Karpas-422 (cell line): ENCODE measurements at regions not wholly inside any gene's neighbourhood (a gene's known extent, or its start where the extent isn't known, plus 50 kb on each side); places are given as distances from the start of the nearest gene placed in this dataset.

ENCODE experiments used
- DNase-seq: peaks from one replicate; pipeline ENCODE4 v3.0.0-alpha.2; 2015
- H2AFZ ChIP-seq: fragments of 200-600 bp; sonication (generic); 2 replicates; pipeline ENCODE4 v1.6.1; 2014; ENCODE audit warnings: antibody characterized with exemption, low read length, mixed read lengths
- H3K27ac ChIP-seq: fragments of 200-600 bp; sonication (generic); 2 replicates; pipeline ENCODE4 v1.5.1; 2014; ENCODE audit warnings: mild to moderate bottlenecking, low read length, moderate library complexity
- H3K27me3 ChIP-seq: fragments of 200-600 bp; sonication (generic); 2 replicates; pipeline ENCODE4 v1.6.1; 2014; ENCODE audit warnings: low read length, mixed read lengths
- H3K36me3 ChIP-seq: fragments of 200-600 bp; sonication (generic); 2 replicates; pipeline ENCODE4 v1.6.1; 2014; ENCODE audit warnings: low read length, mixed read lengths; ENCODE audit not compliant: insufficient read depth
- H3K4me1 ChIP-seq: fragments of 200-600 bp; sonication (generic); 2 replicates; pipeline ENCODE4 v1.6.1; 2014; ENCODE audit warnings: mild to moderate bottlenecking, low read length, mixed read lengths
- H3K4me2 ChIP-seq: fragments of 200-600 bp; sonication (generic); 2 replicates; pipeline ENCODE4 v1.6.1; 2014; ENCODE audit warnings: low read length, low read depth, mild to moderate bottlenecking; ENCODE audit not compliant: poor library complexity, severe bottlenecking
- H3K4me3 ChIP-seq: fragments of 200-600 bp; sonication (generic); 2 replicates; pipeline ENCODE4 v1.5.1; 2014; ENCODE audit warnings: mild to moderate bottlenecking, antibody characterized with exemption, low read length, mixed read lengths
- H3K79me2 ChIP-seq: fragments of 200-600 bp; sonication (generic); 2 replicates; pipeline ENCODE4 v1.6.1; 2014; ENCODE audit warnings: mild to moderate bottlenecking, low read length, mixed read lengths
- H3K9ac ChIP-seq: fragments of 200-600 bp; sonication (generic); 2 replicates; pipeline ENCODE4 v1.6.0; 2014; ENCODE audit warnings: low read length
- H3K9me2 ChIP-seq: fragments of 200-600 bp; sonication (generic), shearing (Covaris generic); replicated peaks from 2 replicates; pipeline ENCODE4 v1.6.0; 2014; ENCODE audit warnings: mild to moderate bottlenecking, low read length, moderate library complexity; ENCODE audit not compliant: insufficient read depth
- H3K9me3 ChIP-seq: fragments of 300-700, 200-600 bp; sonication (generic); 2 replicates; pipeline ENCODE4 v1.6.1; 2014; ENCODE audit warnings: low read length, mixed read lengths
- H4K20me1 ChIP-seq: fragments of 200-600 bp; sonication (generic); 2 replicates; pipeline ENCODE4 v1.6.1; 2014; ENCODE audit warnings: mild to moderate bottlenecking, antibody characterized with exemption, low read length, low read depth; ENCODE audit not compliant: insufficient read depth

DNA sequence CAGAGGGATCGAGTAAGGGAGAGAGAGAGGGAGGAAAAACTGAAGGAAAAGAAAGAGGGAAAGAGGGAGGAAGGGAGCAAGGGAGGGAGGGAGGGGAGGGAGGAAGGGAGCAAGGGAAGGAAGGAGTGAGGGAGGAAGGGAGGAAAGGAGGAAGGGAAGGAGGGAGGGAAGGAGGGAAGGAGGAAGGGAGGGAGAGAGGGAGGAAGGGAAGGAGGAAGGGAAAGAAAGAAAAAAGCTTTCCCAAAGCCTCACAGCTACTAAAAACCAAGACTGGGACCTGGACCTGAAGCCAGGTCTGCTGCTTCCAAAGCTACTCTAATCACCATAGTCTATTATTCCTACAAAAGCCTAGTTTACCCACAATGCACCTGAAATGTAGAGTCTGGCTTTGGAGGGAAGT is 259.8 kb upstream of the WWC1 start:
- Histone ChIP-seq H3K9me3 (no peaks in the 10 kb centered on the region), H3K4me2 (no peak overlapping the region), H3K27ac (no peak overlapping the region), H3K9me2 (no peaks in the 10 kb centered on the region), H3K4me3 (no peak overlapping the region), H4K20me1 (no peaks in the 10 kb centered on the region), H3K79me2 (no peaks in the 10 kb centered on the region), H3K4me1 (no peaks in the 10 kb centered on the region), H3K9ac (no peak overlapping the region), H2AFZ (no peak overlapping the region), H3K27me3 (no peaks in the 10 kb centered on the region), H3K36me3 (no peaks in the 10 kb centered on the region)
- DNase-seq: no peak

DNA sequence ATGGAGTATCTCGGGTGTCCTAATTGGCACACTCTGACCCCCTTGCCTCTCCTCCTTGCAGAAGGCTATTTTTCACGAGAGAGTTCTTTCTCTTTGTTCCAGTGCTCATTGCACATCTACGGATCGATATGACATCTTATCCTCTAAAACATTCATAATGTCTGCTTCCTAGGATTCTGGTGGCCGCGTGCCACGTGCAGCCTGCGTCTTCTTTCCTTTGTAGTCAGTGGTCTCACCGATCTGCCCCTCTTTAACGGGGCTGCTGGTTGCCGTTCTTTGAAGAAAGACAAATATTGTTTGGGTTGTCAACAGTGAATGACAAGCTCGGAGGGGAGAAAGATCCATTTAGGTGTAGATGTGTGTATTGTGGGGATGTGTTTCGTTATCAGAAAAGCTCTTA is 252.4 kb upstream of the WWC1 start:
- H3K27me3 ChIP-seq: no peaks in the 10 kb centered on the region
- H3K9me2 ChIP-seq: no peaks in the 10 kb centered on the region
- no peaks in the 10 kb centered on the region for H3K79me2 ChIP-seq
- no peaks in the 10 kb centered on the region for H3K9me3 ChIP-seq
- no peak overlapping the region for H3K4me3 ChIP-seq
- no peak for DNase-seq
- H3K36me3 ChIP-seq: no peaks in the 10 kb centered on the region
- no peak overlapping the region for H3K9ac ChIP-seq
- H3K27ac ChIP-seq: no peak overlapping the region
- H4K20me1 ChIP-seq: no peaks in the 10 kb centered on the region
- H3K4me1 ChIP-seq: no peaks in the 10 kb centered on the region
- H3K4me2 ChIP-seq: no peak overlapping the region
- H2AFZ ChIP-seq: no peak overlapping the region

DNA sequence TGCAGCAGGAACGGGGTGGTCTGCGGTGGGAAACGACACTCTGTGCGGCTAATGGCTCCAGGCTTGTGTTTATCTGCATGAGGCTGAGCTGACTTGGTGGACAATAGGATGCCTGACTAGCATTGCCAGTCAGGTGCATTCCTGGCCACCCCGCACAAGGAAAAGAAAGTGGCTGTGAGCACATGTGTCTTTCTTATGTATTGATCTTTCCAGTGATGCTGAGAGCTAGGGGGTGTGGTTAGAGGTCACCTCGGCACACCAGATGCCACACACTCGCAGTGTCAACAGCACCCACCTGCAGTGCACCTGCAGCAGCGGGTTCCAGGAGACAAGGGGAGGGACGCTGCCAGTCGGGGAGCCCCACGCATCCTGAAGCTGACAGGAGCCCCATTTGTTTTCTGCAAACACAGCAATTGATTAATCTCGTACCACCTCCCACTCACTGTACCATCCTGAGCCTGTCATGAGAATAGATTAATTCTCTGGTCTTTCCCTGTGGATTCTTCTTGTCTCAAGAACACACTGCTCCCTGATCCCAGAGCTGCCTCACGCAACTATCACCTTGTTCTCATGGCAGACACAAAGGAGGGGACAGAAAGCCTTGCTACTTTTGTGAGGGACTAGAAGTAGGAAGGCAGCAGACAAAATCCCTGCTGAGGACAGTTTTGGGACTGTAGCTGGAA is 251.7 kb upstream of the WWC1 start:
- no peak for DNase-seq
- no peaks in the 10 kb centered on the region for H3K36me3 ChIP-seq
- H3K79me2 ChIP-seq: no peaks in the 10 kb centered on the region
- H3K27me3 ChIP-seq: no peaks in the 10 kb centered on the region
- no peak overlapping the region for H3K27ac ChIP-seq
- no peaks in the 10 kb centered on the region for H3K9me2 ChIP-seq
- H3K4me1 ChIP-seq: no peaks in the 10 kb centered on the region
- H4K20me1 ChIP-seq: no peaks in the 10 kb centered on the region
- H3K4me3 ChIP-seq: no peak overlapping the region
- no peak overlapping the region for H2AFZ ChIP-seq
- no peak overlapping the region for H3K9ac ChIP-seq
- no peak overlapping the region for H3K4me2 ChIP-seq
- no peaks in the 10 kb centered on the region for H3K9me3 ChIP-seq

DNA sequence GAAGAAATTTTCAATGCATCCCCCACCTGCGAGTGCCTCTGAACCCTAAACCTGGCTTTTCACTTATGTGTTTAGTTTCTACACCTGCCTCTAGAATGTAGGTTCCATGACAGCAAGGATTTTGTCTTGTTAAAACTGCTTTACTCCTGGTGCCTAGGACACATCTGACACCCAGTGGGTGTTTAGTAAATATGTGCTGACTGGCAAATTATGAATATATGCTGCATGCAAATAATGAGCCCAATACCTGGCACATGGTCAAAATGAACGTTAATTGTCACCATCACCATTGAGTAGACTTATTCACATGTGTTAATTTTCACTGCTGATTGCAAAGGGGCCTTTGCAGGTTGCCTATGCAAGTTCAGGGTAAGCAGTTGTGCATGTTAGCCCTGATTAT is 249.9 kb upstream of the WWC1 start:
- H2AFZ ChIP-seq: no peak overlapping the region
- H3K9ac ChIP-seq: no peak overlapping the region
- no peak for DNase-seq
- no peak overlapping the region for H3K4me2 ChIP-seq
- H3K36me3 ChIP-seq: no peaks in the 10 kb centered on the region
- no peak overlapping the region for H3K27ac ChIP-seq
- H3K4me1 ChIP-seq: no peaks in the 10 kb centered on the region
- H3K4me3 ChIP-seq: no peak overlapping the region
- no peaks in the 10 kb centered on the region for H3K79me2 ChIP-seq
- H3K27me3 ChIP-seq: no peaks in the 10 kb centered on the region
- no peaks in the 10 kb centered on the region for H3K9me2 ChIP-seq
- no peaks in the 10 kb centered on the region for H3K9me3 ChIP-seq
- no peaks in the 10 kb centered on the region for H4K20me1 ChIP-seq

DNA sequence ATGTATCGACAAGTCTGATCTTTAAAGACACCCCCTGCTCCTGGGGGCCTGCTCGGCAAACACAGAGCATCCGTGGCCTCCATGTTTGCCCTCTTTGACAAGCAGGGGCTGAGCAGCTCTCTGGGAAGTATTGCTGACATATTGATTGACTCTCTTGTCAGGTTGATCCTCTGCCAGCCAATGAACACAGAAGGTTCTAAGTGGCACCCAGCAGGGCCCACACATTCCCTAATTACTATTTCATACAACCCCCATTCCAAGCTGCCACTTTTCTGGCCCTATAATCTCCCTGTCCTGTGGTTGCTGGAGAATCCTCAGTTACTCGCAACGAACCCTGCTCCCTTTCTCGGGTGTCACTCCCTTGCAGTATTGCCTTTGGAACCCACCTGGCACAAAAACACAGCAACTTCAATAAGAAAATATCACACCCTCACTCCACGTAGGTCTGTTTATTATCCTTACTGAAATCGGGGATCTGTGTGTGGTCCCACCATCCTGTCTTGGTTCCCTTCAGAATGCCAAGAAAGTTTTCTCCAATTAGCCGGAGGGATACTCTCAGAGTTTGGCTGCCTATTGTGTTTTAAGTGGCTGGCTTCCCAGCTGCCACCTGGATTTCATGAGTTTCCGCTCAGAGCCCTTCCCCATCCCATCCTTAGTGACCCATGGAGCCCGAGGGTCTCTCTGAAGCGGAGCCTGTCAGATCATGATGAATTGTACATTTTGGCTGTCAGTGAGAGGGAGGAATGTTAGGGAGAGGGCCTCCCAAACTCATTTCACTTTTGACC is 249.0 kb upstream of the WWC1 start:
- Histone ChIP-seq H3K27me3 (no peaks in the 10 kb centered on the region), H3K79me2 (no peaks in the 10 kb centered on the region), H2AFZ (no peak overlapping the region)

DNA sequence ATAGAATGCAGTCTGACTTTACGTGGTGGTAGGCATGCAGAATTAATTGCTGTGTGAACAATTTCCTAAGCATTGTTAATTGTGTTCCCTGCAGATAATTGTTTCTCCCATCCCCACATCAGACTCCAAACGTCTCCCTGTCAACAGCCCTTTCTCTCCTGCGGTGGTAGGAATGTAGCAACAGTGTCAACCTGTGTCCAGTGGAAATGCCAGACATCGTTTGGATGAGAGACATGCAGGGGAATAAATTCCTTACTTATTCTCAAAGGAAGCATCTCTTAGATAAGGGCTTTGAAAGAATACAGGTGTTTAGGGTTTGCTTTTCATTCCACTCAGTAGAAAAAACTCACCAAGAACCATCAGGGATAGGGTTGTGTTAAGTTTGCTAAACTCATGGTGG is 245.3 kb upstream of the WWC1 start:
- H2AFZ ChIP-seq: no peak overlapping the region
- peaks cover 19% of the 10 kb centered on the region for H3K4me1 ChIP-seq
- H4K20me1 ChIP-seq: no peaks in the 10 kb centered on the region
- no peak overlapping the region for H3K4me3 ChIP-seq
- DNase-seq: no peak
- H3K36me3 ChIP-seq: no peaks in the 10 kb centered on the region
- H3K79me2 ChIP-seq: no peaks in the 10 kb centered on the region
- H3K4me2 ChIP-seq: no peak overlapping the region
- no peak overlapping the region for H3K9ac ChIP-seq
- H3K27me3 ChIP-seq: no peaks in the 10 kb centered on the region
- no peaks in the 10 kb centered on the region for H3K9me2 ChIP-seq
- no peak overlapping the region for H3K27ac ChIP-seq
- H3K9me3 ChIP-seq: no peaks in the 10 kb centered on the region

More for the DNA sequence above, 249.0 kb upstream of the WWC1 start:
- Histone ChIP-seq H3K36me3 (no peaks in the 10 kb centered on the region), H3K4me2 (no peak overlapping the region), H4K20me1 (no peaks in the 10 kb centered on the region), H3K27ac (no peak overlapping the region), H3K9me3 (no peaks in the 10 kb centered on the region), H3K9me2 (no peaks in the 10 kb centered on the region), H3K4me1 (peaks cover 9% of the 10 kb centered on the region), H3K9ac (no peak overlapping the region), H3K4me3 (no peak overlapping the region)
- no peak for DNase-seq

DNA sequence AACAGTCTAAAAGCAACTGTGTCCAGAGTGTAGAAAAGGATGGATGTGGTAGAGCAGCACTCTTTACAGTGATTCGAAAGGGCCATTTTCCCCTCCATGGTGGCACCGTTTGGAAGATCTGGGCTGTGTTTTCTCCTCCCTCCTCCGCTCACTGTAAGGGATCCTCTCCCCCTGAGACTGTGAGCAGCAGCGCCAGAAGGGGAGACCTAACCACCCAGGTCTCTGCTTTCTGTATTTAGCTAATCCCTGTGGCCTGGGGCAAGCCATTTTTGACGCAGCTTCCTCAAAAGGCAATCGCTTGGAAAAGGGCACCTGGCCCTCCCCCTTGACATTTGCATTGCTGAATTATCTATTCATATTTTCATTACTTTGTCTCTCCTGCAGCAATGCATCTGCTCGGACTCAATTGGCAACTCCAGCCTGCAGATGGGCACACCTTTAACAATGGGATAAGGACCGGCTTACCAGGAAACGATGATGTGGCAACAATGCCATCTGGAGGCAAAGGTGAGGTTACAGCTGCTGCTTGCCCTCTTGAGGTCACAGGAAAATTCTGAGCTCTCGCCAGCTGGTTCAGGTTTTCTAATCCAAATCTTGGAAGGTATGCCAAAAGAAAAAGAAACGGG is 244.3 kb upstream of the WWC1 start:
- no peaks in the 10 kb centered on the region for H3K27me3 ChIP-seq
- no peaks in the 10 kb centered on the region for H3K36me3 ChIP-seq
- H2AFZ ChIP-seq: no peak overlapping the region
- H4K20me1 ChIP-seq: no peaks in the 10 kb centered on the region
- no peaks in the 10 kb centered on the region for H3K9me2 ChIP-seq
- H3K4me3 ChIP-seq: no peak overlapping the region
- H3K9me3 ChIP-seq: no peaks in the 10 kb centered on the region
- no peak overlapping the region for H3K9ac ChIP-seq
- H3K4me1 ChIP-seq: peaks cover 19% of the 10 kb centered on the region
- no peak overlapping the region for H3K27ac ChIP-seq
- H3K4me2 ChIP-seq: no peak overlapping the region
- peak; percentile 76 for DNase-seq
- no peaks in the 10 kb centered on the region for H3K79me2 ChIP-seq

DNA sequence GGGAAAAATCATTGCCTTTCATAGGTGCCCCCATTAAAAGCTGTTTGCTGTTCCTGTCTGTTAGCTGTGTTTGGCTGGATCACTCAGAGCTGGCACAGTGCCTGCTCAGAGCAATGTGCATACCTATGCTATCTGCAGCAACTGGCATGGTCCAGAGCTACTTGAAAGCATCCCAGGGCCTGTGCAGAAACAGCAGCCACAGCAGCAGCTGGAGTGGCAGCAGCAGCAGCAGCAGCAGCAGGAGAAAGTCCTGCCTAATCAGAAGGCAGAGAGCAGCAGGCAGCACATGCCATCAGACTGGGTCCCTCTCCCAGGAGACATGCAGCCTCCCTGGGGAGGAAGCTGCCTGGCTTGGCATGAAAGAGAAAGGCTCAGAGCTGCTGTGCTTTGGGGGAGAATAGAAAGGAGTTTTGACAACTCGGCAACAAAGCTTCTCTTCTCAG is 243.8 kb upstream of the WWC1 start:
- no peak overlapping the region; the same call in 1 of the 2 replicates for H3K4me3 ChIP-seq
- no peaks in the 10 kb centered on the region for H3K27me3 ChIP-seq
- no peak overlapping the region for H3K9ac ChIP-seq
- H3K9me3 ChIP-seq: no peaks in the 10 kb centered on the region
- H3K79me2 ChIP-seq: no peaks in the 10 kb centered on the region
- peaks cover 19% of the 10 kb centered on the region for H3K4me1 ChIP-seq
- H3K27ac ChIP-seq: no peak overlapping the region
- H3K36me3 ChIP-seq: no peaks in the 10 kb centered on the region
- H2AFZ ChIP-seq: no peak overlapping the region
- peak; percentile 59 for DNase-seq
- no peaks in the 10 kb centered on the region for H4K20me1 ChIP-seq
- no peaks in the 10 kb centered on the region for H3K9me2 ChIP-seq
- H3K4me2 ChIP-seq: peak overlapping the region; percentile 28
